Right lobe of liver (tissue), 4 donors: ENCODE measurements at regions not wholly inside any gene's neighbourhood (a gene's known extent, or its start where the extent isn't known, plus 50 kb on each side); places are given as distances from the start of the nearest gene placed in this dataset.

Experiments used
- POLR2A ChIP-seq: fragments of 450-650 bp; IDR thresholded peaks from one replicate; pipeline ENCODE4 v1.6.1; 2017; ENCODE audit warnings: antibody characterized with exemption, mild to moderate bottlenecking
- TF ChIP-seq, protein P1 (sequence below), 4 donors: fragments of 200-600 bp in 3 of 4; fragments of 450-650 bp in 1 of 4; IDR thresholded peaks; one replicate each; pipeline versions ENCODE4 v1.5.1 to v1.8.0; 2016 to 2022; ENCODE audit warnings: antibody characterized with exemption in 4 of 4, mild to moderate bottlenecking in 2 of 4
- donor health status: DM: no; HTN: no; CAD: no.
- donor health status: DM: no; HTN: no; CAD: no.
- donor health status: DM: no; HTN: yes; CAD: no.

DNA sequence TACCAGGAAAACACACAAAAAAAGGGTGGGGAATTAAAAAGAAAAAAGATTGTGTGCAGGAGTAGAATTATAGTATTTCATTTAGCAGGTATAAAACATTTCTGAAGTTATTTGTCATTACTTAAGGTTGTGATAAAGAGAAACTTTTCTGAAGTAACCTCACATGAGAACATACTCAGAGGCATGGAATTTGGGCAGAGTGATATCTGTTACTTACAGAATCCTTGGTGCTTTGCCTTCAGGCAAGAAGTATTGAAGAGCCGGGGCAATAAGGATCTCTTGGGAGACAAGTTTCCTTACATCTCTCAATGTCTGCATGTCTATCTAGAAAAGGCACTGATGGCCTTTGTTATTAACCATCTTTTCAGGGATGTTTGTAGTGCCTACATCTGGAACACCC, 179.7 kb upstream of the ROBO1 start:
- TF ChIP-seq, protein P1, sequence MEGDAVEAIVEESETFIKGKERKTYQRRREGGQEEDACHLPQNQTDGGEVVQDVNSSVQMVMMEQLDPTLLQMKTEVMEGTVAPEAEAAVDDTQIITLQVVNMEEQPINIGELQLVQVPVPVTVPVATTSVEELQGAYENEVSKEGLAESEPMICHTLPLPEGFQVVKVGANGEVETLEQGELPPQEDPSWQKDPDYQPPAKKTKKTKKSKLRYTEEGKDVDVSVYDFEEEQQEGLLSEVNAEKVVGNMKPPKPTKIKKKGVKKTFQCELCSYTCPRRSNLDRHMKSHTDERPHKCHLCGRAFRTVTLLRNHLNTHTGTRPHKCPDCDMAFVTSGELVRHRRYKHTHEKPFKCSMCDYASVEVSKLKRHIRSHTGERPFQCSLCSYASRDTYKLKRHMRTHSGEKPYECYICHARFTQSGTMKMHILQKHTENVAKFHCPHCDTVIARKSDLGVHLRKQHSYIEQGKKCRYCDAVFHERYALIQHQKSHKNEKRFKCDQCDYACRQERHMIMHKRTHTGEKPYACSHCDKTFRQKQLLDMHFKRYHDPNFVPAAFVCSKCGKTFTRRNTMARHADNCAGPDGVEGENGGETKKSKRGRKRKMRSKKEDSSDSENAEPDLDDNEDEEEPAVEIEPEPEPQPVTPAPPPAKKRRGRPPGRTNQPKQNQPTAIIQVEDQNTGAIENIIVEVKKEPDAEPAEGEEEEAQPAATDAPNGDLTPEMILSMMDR (IDR thresholded peaks at IDR 0.05) = no peak
- TF ChIP-seq POLR2A = no peak
